ENCODE measurements at regions not wholly inside any gene's neighbourhood (a gene's known extent, or its start where the extent isn't known, plus 50 kb on each side); places are given as distances from the start of the nearest gene placed in this dataset.
"Not testable (repeated sequence)": the region's sequence is repeated elsewhere in the genome, so short reads cannot be mapped to it uniquely, and the experiment has no call there.

- Histone ChIP-seq H3K36me3 (no peaks in the 10 kb centered on the region), H3K4me1 (ENCODE audit: control insufficient read depth in 1 of 2, insufficient read depth in 1 of 2, low read depth in 1 of 2, low read length in 1 of 2) (no peaks in the 10 kb centered on the region), H3K4me3 (ENCODE audit: low read depth in 1 of 2, low read length in 1 of 2) (no peak overlapping the region), H3K27ac (no peak overlapping the region), H3K27me3 (no peaks in the 10 kb centered on the region), H3K9me3 (no peaks in the 10 kb centered on the region)
- no peak for TF ChIP-seq CTCF (IDR thresholded peaks at IDR 0.05)
Measured at GRCh38 chr2:195438692-195439091, 218.3 kb upstream of the SLC39A10 start.

GRCh38 chr2:195437521-195437920 lies 219.5 kb upstream of the SLC39A10 start:
- Histone ChIP-seq H3K4me3 (ENCODE audit: low read depth in 1 of 2, low read length in 1 of 2) (no peak overlapping the region), H3K27ac (no peak overlapping the region), H3K4me1 (ENCODE audit: control insufficient read depth in 1 of 2, insufficient read depth in 1 of 2, low read depth in 1 of 2, low read length in 1 of 2) (no peaks in the 10 kb centered on the region), H3K9me3 (no peaks in the 10 kb centered on the region), H3K36me3 (no peaks in the 10 kb centered on the region), H3K27me3 (no peaks in the 10 kb centered on the region)
- TF ChIP-seq CTCF (IDR thresholded peaks at IDR 0.05) = no peak

- no peak for TF ChIP-seq CTCF (IDR thresholded peaks at IDR 0.05)
- no peaks in the 10 kb centered on the region for H3K36me3 ChIP-seq
- no peaks in the 10 kb centered on the region for H3K4me1 ChIP-seq (ENCODE audit: control insufficient read depth in 1 of 2, insufficient read depth in 1 of 2, low read depth in 1 of 2, low read length in 1 of 2)
Measured at GRCh38 chr2:195434346-195434745, 222.7 kb upstream of the SLC39A10 start.

GRCh38 chr2:195433729-195434128 lies 223.3 kb upstream of the SLC39A10 start:
- not testable (repeated sequence) for H3K27ac ChIP-seq; H3K4me3 ChIP-seq (ENCODE audit: low read depth in 1 of 2, low read length in 1 of 2); H3K9me3 ChIP-seq; H3K4me1 ChIP-seq (ENCODE audit: control insufficient read depth in 1 of 2, insufficient read depth in 1 of 2, low read depth in 1 of 2, low read length in 1 of 2); H3K27me3 ChIP-seq; H3K36me3 ChIP-seq

More at GRCh38 chr2:195434346-195434745, 222.7 kb upstream of the SLC39A10 start:
- H3K9me3 ChIP-seq = no peaks in the 10 kb centered on the region
- no peak overlapping the region for H3K27ac ChIP-seq
- no peak overlapping the region for H3K4me3 ChIP-seq (ENCODE audit: low read depth in 1 of 2, low read length in 1 of 2)
- no peaks in the 10 kb centered on the region for H3K27me3 ChIP-seq

GRCh38 chr2:195428673-195429072 lies 228.4 kb upstream of the SLC39A10 start:
- H3K4me3 ChIP-seq (ENCODE audit: low read depth in 1 of 2, low read length in 1 of 2) = no peak overlapping the region
- no peak overlapping the region for H3K27ac ChIP-seq
- no peak for TF ChIP-seq CTCF (IDR thresholded peaks at IDR 0.05)
- H3K4me1 ChIP-seq (ENCODE audit: control insufficient read depth in 1 of 2, insufficient read depth in 1 of 2, low read depth in 1 of 2, low read length in 1 of 2) = no peaks in the 10 kb centered on the region
- H3K9me3 ChIP-seq = no peaks in the 10 kb centered on the region
- H3K27me3 ChIP-seq = no peaks in the 10 kb centered on the region
- H3K36me3 ChIP-seq = no peaks in the 10 kb centered on the region

GRCh38 chr2:195425328-195425727 lies 231.7 kb upstream of the SLC39A10 start:
- Histone ChIP-seq H3K9me3 (no peaks in the 10 kb centered on the region), H3K27me3 (no peaks in the 10 kb centered on the region), H3K27ac (no peak overlapping the region), H3K4me1 (ENCODE audit: control insufficient read depth in 1 of 2, insufficient read depth in 1 of 2, low read depth in 1 of 2, low read length in 1 of 2) (no peaks in the 10 kb centered on the region), H3K4me3 (ENCODE audit: low read depth in 1 of 2, low read length in 1 of 2) (no peak overlapping the region), H3K36me3 (no peaks in the 10 kb centered on the region)
- no peak for TF ChIP-seq CTCF (IDR thresholded peaks at IDR 0.05)
